HG03135 (cell line): ENCODE measurements at regions not wholly inside any gene's neighbourhood (a gene's known extent, or its start where the extent isn't known, plus 50 kb on each side); places are given as distances from the start of the nearest gene placed in this dataset.
A peak's percentile ranks its signal among the peaks of the same experiment; 100 is the strongest.

Experiments
- ATAC-seq: cut with Tn5 transposase; IDR thresholded peaks from one replicate; pipeline ENCODE4 v1.9.1; 2021; ENCODE audit warnings: mild to moderate bottlenecking, moderate library complexity; ENCODE audit not compliant: unreplicated experiment

DNA sequence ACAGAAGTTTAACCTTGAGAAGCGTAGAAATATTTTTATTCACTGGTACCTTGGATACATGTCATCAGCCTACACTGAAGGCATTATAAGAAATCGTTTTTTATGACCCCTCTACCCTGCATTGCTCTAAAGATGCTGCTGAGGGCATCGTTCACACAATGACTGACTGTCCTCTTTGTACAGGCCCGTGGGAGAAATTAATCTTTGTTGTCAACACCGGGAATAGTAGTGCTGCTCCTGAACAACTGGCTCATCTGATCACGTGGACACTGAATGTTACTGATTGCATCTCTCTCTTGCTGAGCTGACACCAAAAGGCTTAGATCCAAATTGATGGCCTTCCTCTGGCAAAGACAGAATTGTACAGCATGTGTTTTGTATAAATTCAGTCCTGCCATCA, 157.1 kb upstream of the SMLR1 start:
- ATAC-seq = no peak

DNA sequence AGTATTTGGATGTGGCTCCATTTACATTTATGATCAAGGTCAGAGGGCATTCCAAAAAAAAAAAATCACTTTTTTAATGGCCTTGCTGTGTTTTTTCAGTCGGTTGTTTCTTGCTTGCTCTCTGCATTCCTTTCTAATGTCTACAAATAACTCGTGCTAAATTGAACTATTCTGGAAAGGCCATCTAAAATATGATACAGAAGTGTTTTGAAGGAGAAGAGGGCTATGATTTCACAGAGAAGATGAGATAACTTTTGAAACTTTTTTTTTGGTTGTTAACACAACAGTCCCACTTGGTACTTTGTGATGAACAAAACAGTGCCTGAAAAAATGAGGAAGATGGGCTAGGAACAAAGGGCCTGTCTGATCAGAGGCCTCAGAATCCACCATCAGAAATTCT, 156.1 kb upstream of the SMLR1 start:
- no peak for ATAC-seq

DNA sequence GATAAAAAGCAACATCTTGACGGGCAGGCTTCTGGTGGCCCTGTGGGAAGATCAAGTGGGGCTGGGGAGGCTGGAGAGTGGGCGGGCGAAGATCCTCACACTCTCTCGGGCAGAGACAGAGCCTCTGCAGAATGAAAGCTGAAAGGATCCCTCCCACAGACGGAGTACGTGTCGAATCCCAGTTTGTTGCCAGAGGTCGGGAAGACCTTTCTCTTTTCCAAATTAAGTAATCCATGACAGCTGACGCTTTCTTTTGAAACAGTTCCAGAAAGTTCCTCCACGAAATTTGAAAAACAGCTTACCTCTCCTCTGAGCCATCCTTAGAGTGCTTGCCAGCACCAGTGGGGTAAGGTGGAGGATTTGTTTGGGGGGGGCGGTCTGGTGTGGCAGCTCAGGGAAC, 155.6 kb upstream of the SMLR1 start:
- no peak for ATAC-seq

DNA sequence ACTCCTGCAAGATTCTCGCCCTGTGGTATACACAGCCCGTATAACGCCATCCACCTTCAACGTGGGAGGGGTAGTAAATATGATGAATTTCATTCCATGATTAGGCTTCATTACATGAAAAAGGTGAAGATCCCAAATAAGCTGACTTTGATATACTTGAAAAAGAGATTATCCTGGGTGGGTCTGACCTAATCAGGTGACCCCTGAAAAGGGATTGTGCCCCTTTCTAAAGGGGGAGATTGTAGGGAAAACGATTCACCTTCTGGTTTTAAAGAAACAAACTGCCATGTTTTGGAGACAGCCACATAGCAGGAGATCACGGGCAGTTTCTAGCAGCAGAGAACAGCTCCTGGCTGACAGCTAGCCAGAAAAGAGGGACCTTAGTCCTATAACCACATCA, 155.1 kb upstream of the SMLR1 start:
- ATAC-seq = no peak

DNA sequence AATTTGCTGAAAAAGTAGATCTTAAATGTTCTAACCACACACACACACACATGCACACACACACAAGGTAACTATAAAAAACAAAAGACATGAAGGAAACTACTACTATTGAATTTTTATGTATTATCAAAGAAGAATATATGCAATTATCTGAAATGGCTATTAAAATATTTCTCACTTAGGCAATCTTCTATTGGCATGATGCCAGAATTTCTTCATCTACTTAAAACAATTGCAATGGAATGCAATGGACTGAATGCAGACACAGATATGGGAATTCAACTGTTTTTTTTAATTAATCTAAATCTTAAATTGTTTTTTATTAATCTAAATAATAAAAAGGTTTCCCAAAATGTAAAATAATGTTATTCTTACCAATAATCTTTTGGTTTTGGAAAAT, 152.6 kb upstream of the SMLR1 start:
- no peak for ATAC-seq

DNA sequence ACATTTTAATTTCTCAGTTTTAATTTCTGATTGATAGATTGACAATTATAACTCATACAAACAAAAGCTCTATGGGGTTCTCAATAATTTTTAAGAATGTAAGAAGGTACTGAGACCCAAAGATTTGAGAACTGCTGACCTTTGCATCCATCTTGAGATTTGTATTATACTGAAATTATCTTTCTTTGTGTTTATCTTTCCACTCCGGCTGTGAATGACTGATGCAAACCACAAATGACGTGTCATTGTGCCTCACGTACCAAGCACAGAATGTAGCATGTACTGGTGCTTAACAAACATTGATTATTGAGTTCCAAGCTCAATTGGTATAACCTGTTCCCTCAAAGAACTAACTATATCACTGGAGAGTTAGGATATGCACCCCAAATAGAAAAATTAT, 152.1 kb upstream of the SMLR1 start:
- ATAC-seq = no peak

DNA sequence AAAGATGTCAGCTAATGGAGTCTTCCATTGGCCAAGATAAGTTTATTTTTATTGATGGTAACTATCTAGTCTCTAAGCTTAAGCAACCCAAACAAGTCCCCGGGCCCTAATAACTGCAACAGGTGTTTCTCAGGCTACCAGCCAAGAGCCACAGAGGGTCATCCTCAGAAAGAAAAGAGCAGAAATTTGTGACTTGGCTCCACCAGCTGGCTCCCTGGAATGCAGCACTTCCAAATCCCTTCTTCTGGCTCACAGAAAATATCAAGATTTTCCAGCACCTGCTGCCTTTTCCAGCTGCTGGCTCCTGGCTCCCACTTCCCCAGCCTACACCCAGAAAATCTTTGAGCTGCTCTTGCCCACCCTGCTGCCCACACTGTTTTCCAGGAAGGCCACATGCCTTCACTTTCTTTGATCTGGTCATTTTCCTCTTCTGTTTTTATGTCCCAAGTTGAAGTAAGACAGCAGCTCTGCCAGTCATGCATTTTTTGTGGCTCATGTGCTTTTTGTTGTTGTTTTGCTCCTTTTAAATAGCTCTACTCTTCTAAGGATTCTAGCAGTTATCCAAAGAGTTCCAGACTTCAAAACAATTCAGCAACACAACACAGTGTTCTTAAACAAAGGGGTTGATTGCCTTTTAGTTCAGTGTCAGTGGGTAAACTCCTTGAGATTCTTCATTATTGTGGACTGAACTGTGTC, 151.0 kb upstream of the SMLR1 start:
- ATAC-seq = no peak

DNA sequence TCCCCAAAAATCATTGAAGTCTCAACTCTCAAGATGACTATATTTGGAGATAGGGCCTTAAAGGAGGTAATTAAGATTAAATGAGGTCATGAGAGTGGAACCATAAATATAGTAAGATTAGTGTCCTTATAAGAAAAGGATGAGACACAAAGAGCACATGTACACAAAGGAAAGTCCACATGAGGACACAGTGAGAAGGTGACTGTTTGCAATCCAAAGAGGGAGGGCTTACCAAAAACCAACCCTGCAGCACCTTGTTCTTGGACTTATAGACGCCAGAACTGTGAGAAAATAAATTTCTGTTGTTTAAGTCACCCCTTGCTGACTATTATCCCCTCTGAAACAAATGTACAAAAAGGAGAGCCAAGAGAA, 150.4 kb upstream of the SMLR1 start:
- no peak for ATAC-seq

DNA sequence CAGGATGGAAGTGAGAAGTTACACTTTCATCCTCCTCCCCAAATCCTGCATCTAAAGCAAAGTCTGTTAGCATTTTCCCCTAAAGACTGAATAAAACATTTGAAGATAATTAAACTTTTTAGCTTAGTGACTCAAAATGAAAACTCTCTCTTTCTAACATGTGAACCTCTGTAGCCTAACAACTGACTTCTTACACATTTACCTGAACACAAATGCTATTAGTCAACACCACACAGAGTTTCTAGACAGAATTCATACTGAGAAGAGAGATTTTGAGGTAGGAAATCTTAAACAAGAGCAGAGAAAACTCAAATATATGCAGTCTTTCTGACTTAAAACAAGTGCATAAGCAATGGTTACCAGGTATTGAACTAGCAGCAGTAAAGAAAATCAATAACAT, 149.9 kb upstream of the SMLR1 start:
- ATAC-seq = no peak

DNA sequence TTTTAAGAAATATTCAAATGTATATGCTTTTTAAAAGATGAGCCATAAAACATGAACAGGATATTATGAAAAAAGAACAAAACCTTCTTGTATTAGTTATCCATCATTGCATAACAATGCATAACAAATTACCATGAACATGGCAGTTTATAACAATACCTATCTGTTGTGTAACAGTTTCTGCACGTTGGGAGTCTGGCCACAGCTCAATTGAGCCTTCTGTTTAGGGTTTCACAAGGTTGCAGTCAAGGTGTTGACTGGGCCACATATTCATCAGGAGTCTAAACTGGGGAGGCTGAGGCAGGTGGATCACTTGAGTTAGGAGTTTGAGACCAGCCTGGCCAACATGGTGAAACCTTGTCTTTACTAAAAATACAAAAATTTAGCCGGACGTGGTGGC, 149.4 kb upstream of the SMLR1 start:
- ATAC-seq = no peak

DNA sequence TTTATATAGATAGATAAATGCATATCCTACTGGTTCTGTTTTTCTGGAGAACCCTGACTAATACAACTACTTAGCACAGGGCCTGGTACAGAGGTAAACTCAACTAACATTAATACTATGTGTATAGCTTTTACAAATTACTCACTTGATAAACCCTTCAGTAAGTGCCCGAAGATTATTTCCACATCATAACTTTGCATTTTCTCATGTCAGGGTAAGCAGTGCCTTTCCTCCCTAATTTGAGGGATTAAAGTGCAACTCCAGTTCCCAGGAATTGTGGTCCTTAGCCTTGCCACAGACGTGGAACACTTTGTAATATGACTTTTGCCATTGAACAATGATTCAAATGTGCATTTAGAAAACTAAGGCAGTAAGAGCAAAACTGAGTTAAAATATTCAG, 147.5 kb upstream of the SMLR1 start:
- ATAC-seq = no peak

DNA sequence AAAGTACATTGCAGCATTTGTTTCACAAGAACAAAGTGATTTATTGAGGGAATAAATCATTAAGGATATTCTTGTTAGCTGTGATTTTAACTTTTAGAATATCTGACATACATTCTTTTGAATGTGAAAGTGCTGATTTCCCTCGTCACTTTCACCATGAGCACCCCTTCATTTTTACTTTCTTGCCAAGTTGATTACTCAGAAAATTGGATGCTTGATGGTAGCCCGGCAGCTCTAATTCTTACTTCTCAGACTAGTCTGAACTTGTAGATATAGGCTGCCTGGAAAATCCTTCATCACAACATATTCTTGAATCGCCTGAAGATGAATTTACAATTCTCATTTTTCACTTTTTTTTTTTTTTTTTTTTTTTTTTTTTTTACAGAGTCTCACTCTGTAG, 147.1 kb upstream of the SMLR1 start:
- no peak for ATAC-seq

DNA sequence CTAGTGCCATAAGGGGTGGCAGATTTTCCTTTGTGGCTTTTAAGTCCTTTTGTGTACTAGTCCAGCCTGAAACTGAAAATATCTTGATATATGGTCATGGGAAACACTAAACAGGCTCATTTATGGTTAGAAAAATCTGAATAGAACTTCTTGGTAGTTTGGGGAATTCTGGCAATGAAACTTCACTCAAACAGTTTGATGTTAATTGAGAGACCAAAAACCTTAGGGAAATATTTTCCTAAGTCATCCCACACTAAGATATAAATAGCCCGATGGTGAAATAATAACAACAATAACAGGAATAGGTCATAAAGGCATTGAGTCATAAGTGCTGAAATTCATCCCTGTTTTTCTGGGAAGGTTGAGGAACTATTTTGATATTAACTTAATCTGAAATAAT, 146.2 kb upstream of the SMLR1 start:
- no peak for ATAC-seq

DNA sequence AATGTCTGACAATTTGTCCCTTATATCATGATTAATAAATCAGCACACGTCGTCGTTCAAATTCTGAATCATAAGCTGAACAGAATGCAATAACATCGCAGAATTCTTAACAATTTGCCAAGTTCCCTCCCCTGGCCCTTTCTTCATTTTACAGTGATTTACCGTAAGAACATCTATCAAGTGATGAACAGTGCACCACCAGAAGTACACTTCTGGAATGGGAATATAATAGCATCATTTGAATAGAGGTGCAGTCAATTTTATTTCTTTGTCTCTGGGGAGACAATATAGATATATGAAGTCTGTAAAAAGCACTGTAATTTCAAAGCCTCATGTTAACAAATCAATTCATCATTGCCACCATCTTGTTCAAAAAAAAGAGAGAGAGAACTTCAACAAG, 145.1 kb upstream of the SMLR1 start:
- no peak for ATAC-seq

DNA sequence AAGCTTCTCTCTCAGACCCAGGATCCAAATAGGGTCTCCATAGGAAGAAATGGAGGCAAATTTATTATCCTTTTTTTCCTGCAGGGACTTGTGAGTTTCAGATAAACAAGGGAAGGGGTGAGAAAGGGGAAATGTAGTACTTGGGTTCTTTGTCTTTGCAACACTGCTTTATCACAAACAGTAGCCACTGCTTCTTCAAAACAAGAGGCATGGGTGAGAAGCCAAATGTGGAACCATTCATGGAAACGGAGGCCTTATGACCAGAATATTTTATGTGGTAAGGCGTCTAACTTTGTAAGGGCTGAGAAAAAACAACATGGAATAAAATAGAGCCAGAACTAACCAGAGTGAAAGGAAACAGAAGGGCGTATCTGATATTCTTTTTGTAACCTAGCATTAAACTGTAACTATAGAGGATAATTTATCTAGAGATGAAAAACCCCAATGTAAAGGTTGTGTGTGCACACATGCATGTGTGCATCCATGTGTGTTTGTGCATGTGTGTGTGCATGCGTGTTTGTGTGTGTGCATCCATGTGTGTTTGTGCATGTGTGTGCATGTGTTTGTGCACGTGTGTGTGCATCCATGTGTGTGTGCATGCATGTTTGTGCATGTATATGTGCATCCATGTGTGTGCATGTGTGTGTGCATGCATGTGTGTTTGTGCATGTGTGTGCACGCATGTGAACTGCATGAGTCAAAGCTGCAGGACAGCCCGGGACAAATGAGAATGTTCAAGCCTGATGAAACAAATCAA, 143.3 kb upstream of the SMLR1 start:
- ATAC-seq = no peak

DNA sequence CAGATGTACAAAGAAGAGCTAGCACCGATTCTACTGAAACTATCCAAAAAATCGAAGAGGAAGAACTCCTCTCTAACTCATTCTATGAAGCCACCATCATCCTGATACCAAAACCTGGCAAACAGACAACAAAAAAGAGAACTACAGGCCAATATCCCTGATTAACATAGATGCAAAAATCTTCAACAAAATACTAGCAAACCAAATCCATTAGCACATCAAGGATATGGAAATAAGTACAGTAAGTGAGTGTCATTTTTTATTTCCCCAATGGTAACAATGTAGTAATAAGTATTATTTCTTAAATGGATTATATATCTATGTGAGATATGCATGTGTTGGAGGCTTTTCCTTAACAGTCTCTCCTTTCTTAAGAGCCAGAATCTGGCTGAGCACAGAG, 134.5 kb upstream of the SMLR1 start:
- ATAC-seq = no peak

DNA sequence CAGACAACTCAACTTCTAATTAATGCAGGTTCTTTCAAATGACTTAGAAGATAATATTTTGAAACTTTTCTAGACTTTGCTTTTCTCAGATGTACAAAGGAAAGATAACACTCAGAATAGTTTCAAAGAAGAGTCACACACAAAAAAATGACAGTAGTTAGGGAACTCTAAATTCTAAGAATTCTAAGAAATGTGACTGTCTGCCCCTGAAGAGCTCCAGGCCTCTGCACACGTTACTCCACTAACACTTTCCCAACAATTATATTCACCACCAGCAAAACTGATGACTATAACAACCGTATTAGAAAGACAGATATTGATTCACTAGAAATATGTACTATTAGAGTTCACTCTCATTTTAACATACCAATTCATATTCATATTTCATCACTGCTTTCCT, 133.3 kb upstream of the SMLR1 start:
- ATAC-seq = no peak

DNA sequence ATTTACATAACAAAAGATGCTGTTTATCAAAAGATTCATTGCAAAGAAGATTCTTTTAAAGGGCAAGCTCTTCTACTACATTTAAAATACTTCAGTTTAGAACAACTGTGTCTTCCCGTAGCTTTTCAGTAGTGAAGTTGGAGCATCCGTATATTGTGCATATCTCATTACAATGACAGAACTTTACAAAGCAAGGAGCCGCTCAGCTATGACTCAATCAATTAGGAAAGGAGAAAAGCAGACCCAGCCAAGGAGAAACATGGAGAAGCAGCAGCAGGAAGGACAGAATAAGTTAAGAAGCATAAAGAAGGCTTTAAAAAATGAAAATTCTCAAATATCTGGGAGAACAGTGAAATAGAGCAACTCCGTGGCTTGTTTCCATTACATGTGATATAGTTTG, 132.6 kb upstream of the SMLR1 start:
- ATAC-seq = no peak

DNA sequence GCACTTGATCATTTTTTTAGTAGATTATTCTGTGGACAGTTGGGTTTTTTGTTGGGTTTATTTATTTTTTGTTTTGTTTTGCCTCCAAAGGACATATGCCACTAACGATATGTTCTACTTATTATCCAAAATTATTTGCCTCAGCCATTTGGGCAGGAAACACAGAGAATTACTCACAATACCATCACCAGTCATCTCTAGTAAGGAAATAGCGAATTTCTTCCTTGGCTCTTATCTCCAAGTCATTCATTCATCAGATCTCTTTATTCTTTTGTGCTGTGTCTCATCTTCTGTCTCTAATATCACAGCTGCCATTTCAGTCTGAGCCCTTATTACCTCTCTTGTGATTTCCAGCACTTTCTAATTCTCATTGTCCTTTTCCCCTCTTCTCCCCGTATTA, 130.4 kb upstream of the SMLR1 start:
- no peak for ATAC-seq

DNA sequence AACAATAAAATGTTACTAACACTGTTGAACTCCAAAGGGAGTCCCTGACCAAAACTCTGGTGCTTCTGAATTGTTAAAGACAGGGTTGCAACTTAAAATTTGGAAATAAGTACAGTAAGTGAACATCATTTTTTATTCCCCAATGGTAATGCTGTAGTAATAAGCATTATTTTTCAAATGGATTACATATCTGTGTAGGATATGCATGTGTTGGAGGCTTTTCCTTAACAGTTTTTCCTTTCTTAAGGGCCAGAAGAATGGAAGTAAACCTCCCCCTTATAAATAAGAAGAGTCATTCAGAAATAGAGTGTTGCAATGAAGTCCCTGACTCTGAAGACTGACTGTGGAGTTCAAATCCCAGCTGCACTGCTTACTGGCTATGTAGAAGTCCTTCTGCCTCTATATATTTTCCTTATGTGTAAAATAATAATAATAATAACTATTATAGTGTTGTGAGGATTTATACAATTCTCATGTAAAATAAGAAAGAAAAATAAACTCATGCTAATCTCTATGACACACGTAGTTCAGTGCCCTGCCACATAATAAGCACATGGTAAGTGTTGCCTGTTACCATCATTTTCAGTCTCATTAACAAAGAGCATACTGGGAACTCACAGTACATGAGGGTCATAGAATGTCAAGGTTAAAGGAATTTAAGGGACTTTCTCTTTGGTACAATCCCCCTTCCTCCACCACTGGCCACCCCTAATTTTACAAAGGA, 129.8 kb upstream of the SMLR1 start:
- ATAC-seq = peak; percentile 31

DNA sequence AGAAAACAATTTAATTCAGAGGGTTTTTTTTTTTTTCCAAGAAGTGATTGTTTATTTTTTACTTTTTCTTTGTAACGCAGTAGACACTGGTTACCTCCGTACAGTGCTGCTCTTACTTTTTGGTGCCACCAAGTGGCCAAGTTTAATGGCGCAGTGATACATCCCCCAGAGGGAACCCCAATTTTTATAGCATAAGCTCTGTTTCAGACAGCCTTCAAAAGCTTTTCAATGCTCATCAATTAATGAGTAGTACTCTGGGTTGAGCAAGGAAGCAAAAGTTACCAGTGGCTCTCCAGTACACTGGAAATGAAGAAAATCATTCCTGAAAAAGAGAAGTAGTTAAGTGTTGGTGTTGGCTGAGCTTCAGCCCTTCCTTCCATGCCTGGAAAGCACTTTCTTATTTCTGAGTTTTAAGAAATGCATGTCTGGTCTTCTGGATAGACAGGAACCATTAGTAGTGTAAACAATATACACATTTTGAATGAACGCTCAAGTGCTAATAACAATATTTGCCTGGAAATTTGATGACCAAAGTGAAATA, 129.1 kb upstream of the SMLR1 start:
- peak; percentile 88 for ATAC-seq

DNA sequence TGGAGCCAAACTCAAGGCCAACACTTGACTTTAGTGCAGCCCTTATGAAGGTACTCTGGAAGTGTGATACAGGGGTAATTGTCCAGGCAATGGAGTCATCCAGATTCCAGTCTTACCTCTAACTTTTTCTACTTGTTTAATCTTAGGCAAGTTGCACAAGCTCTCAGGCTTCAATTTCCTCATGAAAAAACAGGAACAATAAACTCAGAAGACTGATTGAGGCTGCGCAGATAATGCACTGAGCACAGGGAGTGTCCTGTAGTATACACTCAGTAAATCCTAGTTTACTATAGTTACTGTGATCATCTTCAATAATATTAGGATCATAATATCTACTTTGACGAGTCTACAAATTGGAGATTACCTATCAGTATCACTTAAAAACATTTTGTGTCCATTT, 127.5 kb upstream of the SMLR1 start:
- ATAC-seq = no peak
